ENCODE measurements at regions not wholly inside any gene's neighbourhood (a gene's known extent, or its start where the extent isn't known, plus 50 kb on each side); places are given as distances from the start of the nearest gene placed in this dataset.
"Not testable (repeated sequence)": the region's sequence is repeated elsewhere in the genome, so short reads cannot be mapped to it uniquely, and the experiment has no call there.

DNA sequence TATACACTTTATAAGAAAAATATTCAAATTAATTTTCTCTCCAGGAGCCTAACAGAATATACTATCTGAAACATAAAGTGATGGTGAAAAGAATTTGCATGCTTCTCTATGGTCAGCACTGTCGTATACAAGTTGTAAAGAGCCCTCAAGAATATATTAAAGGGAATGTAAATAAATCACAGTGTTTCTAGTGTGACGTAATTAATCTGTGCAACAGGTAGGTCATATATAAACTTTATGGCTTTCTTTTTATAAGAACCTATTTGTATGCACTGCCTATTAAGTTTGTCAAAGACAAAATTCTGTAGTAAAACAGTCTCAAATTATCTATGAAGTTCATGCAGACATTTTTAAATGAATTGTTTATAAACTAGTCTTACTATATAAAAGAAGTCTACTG, 347.9 kb upstream of the EYS start:
- no peak for DNase-seq

DNA sequence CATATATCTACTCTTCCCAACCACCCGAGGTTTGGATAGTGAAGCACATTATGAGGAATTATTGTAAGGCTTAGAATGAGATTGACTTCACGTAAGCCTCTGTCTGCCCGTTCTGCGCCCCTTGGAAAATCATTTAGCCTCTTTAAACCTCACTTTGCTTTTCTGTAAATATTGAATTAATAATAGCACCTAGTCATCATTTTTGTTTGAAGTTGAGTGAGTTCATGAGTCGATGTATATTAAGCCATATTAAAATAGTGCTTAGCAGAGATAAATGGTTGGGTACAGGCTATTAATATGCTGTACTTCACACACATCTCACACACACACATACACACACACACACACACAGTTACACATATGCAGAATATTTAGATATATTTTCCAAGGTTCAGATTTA, 344.8 kb upstream of the EYS start:
- DNase-seq = no peak

DNA sequence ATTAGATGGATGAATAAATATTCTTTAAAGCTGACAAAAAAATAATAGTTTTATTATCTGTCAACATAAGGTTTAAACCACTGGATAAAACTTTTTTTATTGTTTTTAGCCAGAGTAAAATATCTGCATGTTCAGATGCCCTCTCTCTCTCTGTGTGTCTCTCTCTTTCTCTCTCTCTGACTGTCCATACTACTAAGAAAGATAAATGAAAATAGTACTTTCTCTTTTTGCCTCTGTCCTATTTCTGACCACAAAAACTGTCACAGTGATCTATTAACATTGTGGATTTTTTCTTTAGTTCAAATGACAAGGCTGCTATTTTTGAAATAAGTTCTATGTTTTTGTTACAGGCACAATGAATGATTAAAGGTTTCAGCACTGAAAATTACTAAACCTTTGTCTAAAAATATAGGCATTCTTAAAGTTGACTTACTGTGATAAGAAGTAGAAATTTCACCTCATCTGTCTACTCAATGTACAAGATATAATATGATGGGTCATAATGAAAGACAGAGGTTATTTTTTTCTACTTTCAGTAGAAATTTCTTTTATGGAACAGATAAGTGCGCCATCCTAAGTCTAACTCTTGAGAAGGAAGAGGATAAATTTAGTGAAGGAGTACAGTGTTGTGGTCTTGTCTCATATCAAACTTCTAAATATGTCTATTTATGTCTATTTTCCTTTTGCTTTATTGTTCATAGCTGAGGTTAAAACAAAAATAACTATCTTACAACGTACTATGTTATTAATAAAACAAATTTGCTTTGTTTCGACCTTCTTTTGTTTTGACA, 341.9 kb upstream of the EYS start:
- no peak for DNase-seq

DNA sequence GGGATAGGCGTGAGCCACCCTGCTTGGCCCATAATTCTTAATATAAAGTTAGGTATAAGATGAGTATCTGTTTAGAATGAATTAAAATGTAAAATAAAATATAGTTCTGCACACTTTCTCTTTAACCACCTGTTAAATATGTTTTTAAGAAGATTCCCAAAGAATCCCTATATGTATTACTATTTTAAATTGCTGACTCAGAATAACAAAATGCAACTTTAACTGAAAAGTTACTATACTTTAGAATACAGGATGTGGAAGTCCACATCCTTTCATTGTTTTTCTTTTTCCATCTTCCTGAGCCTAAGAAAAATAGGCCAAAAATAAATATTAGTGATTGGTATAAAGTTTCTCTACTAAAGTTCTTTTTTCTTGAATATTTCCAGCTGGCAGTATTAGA, 325.6 kb upstream of the EYS start:
- DNase-seq = no peak

DNA sequence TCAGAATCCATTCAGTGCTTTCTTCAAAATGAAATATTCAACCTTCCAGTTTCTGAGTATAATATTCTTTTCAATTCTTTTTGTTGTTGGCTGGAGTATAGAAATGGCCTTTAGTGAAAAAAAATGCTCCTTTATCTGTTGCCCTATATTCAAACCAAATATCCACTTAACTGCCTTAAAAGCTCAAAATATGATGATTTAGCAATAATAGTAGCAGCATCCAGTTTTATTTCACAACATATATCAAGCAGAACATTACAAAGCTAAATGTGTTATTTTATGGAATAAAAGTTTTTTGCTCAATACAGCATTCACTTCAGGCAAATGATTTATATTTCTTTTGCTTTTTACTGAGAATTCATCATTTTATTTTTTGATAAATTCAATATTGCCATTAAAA, 322.4 kb upstream of the EYS start:
- DNase-seq = no peak

DNA sequence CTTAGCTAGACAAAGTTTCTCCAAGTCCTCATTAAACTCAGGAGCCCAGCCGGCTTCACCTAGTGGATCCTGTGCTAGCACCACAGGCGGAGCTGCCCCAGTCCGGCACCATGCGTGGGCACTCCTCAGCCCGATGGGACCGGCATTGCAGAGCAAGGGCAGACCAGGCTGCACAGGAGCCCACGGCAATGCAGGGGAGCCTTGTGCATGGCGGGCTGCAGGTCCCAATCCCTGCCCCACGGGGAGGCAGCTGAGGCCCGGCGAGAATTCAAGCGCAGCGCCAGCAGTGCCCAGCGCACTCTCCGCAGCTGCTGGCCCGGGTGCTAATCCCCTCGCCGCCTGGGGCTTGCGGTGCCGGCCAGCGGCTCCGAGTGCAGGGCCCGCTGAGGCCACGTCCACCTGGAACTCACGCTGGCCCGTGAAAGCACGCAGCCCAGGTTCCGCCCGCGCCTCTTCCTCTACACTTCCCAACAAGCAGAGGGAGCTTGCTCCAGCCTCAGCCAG, 292.3 kb upstream of the EYS start:
- DNase-seq = no peak

DNA sequence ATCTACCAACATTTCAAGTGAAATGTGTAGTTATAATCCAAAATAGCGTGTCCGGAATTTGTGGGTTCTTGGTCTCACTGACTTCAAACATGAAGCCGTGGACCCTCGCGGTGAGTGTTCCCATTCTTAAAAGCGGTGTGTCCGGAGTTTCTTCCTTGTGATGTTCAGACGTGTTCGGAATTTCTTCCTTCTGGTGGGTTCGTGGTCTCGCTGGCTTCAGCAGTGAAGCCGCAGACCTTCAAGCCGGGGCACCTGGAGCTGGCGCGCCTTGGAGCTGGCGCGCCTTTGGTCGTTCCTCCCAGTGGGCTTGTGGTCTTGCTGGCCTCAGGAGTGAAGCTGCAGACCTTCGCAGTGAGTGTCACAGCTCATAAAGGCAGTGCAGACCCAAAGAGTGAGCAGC, 291.5 kb upstream of the EYS start:
- no peak for DNase-seq

DNA sequence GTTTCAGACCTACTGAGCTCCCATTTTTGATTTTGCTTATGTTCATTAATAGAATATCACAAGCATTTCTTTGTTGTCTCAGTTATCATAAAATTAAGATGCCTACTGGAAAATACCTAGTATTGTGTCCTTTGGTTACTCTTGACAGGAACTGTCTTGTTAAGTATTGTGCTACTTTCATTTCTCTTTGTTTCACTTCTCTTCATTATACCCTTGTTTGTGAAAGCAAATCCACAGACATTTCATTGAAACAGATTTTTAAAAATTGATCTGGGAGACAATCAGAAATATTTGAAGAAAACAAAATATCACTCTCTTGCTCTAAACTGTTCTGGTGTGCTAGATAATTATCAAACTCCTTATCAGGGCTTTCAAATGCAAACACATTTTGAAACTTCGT, 290.5 kb upstream of the EYS start:
- DNase-seq = no peak

DNA sequence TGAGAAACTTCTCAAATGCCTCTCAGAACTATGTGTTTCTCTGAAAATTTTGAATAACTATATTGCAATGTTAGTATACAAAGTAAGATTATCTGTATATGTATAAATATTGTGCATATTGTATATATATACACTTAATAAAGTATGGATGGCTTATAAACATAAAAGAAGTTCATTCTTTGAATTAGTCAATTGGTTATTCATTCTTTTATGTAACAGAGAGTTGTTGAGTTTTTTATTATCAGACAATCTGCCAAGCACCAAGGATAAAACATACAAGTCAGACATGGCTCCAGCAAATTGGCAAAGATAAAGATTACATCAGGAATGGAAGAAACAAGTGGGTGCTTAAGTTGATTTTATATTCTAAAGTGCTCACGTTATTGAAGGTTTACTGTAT, 289.1 kb upstream of the EYS start:
- DNase-seq = no peak

DNA sequence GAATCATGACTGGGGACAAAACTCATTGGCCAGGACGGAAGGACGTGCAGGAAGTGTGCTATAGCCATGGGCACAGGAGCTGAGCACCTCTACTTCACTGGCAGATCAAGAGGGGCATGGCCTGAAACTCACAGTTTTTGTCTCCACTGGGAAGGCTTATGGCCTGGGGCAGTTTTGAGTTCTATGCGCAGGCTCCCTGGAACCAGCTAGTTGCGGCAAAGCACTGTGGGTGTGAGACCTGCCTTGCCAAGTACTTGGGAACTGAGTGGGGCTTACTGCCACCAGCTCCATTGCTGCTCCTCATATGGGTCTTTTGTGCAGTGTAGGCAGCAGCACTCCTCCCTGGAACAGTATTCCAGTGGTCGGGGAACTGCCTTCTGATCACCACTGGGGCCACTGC, 282.6 kb upstream of the EYS start:
- DNase-seq = no peak

DNA sequence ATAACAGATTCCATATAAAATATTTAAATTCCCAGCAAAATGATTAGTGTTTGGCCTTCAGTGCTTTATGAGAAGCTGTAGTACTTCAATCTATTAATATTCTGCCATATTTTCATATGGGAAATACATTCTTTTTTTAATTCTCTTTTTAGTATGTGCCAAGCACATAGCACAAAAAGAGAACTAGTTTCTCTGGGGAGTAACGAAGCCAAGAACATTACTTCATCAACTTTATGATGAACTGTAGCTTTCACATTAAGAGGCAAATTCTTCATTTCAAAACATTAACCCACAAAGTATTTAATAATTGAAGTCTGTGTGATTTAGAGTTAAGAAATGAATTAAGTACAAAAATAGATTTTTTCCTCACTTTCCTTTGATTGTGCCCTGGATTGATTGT, 281.0 kb upstream of the EYS start:
- no peak for DNase-seq

DNA sequence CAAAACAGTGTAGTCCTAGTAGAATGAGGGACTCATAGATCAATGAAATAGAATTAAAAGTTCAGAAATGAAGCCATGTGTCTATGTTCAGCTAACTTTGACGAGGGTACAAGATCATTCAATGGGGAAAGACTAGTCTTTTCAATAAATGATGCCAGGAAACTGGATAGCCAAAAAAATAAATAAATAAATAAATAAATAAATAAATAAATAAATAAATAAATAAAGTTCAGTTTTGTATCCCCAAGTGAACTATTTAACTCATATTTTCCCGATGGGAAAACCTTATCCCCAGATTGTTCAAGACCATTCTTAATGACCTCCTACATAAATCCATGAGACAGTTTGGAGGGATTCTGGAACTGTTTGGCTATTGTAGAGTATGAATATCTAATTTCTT, 277.1 kb upstream of the EYS start:
- DNase-seq = no peak

DNA sequence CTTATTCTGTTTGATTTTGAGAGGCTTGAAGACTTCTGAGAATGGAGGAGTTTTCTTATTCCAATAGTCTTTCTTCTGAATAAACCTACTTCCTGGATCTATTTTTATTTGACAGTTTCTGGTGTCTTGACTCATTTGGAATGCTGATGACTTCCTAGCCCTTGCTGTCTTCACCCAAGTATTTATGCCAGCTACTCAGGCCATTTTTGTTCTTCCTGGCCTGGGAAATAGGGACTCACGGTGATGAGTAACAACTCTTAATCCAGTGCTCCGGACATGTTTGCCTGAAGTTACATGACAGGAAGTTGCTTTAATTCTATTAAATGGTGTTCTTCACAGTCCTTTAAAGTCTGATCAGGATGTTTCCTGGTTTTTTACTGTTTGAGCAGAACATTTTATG, 272.1 kb upstream of the EYS start:
- no peak for DNase-seq

DNA sequence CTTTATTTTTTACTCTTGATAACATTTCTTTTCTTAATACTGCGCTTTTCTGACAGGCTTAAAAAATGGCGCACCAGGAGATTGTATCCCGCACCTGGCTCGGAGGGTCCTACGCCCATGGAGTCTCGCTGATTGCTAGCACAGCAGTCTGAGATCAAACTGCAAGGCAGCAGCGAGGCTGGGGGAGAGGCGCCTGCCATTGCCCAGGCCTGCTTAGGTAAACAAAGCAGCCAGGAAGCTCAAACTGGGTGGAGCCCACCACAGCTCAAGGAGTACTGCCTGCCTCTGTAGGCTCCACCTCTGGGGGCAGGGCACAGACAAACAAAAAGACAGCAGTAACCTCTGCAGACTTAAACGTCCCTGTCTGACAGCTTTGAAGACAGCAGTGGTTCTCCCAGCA, 264.2 kb upstream of the EYS start:
- not testable (repeated sequence) for DNase-seq

DNA sequence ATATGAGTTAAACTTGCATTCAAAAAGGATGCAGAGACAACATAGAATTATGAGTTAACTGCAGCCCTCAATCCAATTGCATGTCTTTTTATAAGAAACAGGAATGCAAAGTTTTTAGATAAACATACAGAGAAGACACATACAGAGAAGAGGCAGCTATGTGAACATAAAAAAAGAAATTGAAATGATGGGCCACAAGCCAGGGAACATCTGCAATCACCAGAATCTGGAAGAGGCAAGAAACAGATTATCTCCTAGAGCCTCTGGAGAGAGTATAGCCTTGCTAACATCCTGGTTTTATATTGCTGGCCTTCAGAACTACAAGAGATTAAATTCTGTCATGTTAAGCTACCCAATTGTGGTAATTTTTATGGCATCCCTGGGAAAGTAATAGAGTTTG, 257.2 kb upstream of the EYS start:
- no peak for DNase-seq

DNA sequence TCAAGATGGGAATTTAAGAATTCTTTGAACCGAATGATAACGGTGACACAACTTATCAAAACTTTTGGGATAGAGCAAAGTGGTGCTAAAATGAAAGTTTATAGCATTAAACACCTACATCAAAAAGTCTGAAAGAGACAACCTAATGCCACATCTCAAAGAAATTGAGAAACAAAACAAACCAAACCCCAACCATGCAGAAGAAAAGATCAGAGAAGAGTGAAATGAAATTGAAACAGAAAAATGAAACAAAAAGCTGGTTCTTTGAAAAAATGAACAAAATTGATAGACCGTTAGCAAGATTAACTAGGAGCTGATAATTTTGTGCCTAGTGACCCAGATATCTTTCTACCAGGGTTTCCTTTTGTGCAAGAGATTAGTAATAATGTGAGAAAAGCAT, 248.0 kb upstream of the EYS start:
- no peak for DNase-seq

DNA sequence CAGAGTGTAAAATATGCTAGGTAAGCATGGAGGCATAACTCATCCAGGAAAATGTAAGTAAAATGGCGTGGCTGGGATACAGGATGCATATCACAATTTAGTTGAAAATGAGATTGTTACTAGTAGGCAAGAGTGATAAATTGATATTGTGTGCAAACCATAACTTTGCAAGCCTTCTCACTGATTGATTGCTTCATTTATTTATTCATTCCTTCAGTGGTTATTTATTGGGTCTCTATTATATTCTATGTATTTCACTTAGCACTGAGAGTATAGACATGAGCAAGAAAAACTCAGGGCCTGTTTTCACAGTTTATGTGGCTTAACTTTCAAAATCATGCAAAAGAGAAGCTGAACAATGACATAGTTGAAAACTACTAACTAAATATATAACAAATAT, 241.0 kb upstream of the EYS start:
- no peak for DNase-seq

DNA sequence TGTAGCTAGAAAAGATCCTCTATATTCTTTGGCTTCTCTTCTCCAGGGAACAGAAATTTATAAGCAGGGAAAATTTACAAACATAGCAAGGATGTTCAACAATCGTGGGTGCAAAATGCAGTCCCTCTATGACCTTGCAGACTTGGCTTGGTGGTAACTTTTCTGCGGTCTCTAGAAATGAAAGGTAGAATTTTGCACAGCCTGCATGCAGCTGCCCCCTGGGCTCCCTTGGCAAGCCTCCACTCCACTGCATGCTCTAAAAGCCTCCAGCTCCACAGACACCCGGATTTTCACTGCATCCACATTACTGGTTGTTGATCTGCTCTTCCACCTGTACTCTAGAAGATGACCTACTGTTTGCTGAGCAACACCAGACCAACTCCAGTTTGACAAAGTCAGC, 236.5 kb upstream of the EYS start:
- DNase-seq = no peak

DNA sequence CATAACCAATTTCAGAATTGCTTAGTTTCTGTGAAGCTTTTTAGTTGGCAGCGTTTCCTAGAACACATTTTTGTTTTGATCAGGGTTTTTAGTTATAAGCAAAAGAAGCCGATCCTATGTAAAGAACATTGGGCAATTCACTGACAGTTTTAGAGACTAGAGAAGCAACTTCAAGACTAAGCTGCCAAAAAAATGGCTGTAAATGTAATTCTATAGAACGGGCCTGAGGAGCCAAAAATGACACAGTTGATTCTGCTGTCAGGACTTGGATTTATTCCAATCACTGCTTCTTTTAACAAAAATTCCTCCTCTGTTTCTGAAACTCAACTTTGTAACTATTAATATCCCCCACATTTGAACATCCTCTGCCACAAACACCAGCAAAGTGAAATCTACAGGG, 236.0 kb upstream of the EYS start:
- no peak for DNase-seq

DNA sequence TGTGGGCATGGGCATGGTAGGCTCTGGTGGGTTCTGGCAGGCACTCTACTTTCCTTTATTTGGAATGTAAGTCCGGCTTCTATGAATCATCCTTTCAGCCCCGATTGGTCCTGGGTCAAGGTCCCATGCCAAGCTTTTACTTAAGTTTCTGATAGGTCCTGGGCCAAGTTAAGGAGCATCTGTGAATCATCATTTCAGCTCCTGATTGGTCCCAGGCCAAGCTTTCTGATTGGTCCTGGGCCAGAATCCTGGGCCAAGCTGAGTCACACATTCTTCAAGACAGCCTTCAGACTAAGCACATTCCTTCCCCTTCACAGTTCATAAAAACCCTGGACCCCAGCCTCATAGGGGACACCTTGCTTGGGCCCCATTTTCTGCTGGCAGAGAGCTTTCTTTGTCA, 231.0 kb upstream of the EYS start:
- DNase-seq = no peak

DNA sequence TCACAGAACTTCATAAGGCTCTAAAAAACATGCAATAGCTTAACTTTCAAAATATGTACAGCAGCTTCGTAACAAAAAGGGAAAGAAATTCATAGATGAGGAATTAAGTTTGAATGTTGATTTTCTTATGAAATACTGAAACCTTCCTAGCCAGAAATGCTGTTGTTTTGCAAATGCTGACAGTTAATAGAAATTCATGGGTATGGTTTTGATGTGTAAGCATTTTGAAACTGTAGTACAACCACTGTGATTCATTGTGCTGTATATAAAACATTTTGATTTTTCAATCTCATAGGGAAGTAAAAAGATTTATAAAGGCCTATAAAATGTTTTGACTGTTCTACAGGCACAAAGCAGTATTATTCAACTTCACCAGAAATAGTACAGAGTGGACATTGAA, 228.4 kb upstream of the EYS start:
- no peak for DNase-seq

DNA sequence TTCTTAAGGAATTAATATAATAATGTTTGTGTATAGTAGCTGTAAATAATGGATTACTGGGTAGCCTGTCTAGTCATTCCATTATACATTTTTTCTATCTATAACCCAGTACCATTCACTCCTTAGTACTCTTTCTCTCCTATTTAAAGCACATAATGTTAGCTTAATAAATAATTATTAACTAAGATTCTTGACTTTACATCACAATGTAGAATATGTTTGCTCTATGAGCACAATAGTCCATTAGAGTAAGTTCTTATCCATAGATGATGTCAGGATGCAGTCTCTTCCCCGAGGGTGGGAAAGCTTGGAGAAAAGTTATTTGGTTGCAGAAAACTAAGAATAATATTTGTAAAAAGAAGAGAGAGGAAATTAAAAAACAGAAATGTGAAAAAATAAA, 226.4 kb upstream of the EYS start:
- DNase-seq = no peak

DNA sequence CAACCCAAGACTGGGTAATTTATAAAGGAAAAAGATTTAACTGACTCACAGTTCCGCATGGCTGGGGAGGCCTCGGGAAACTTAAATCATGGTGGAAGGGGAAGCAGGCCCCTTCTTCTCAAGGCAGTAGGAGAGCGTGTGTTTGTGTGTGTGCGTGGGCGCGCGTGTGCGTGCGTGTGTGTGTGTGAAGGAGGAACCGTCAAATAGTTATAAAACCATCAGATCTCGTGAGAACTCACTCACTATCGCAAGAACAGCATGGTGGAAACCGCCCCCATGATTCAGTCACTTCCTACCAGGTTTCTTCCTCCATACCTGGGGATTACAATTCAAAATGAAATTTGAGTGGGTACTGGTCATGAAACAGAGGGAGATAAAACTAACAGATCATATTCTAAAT, 220.1 kb upstream of the EYS start:
- no peak for DNase-seq

DNA sequence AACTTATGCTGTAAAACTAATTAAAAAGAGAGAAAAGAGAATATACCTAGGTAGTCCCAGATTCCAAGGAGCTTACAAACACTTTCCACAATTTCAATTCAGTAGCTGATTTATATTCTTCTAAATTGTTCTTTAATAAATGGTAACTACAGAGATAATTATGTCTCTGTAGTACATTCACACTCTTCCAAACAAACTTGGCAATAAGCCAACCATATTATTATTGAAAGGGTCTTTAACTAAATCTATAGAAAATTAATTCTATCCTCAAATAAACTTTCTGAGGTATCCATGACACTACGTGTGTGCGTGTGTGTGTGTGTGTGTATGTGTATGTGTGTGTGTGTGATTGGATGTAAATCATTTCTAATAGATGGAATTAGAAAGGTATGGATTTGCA, 217.4 kb upstream of the EYS start:
- no peak for DNase-seq

DNA sequence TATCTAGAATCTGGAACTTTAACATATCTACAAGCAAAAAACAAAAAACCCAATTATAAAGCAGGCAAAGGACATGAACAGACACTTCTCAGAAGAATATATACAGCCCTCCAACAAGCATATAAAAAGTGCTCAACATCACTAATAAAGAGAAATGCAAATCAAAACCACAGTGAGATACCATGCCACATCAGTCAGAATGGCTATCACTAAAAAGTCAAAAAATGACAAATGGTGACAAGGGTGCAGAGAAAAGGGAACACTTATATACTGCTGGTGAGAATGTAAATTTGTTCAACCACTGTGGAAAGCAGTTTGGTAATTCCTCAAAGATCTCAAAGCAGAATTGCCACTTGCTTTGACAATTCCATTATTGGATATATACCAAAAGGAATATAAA, 215.0 kb upstream of the EYS start:
- DNase-seq = no peak

Measured in dermis blood vessel endothelial cell (primary cell).